ENCODE measurements at regions not wholly inside any gene's neighbourhood (a gene's known extent, or its start where the extent isn't known, plus 50 kb on each side); places are given as distances from the start of the nearest gene placed in this dataset.

- TF ChIP-seq MYC (IDR thresholded peaks at IDR 0.05; ENCODE audit: low read depth, low read length) (no peak), CTCF (IDR thresholded peaks at IDR 0.05; ENCODE audit: low read depth, low read length) (no peak)
- no peak overlapping the region for H3K4me3 ChIP-seq (ENCODE audit: low read depth, low read length)
- no peak for DNase-seq (ENCODE audit: low read depth)
These were observed 72.5 kb upstream of the SLC38A4 start for GRCh38 chr12:46898152-46898931.

- no peak for TF ChIP-seq CTCF (IDR thresholded peaks at IDR 0.05; ENCODE audit: low read depth, low read length)
- no peak for TF ChIP-seq MAX (IDR thresholded peaks at IDR 0.05; ENCODE audit: low read depth, low read length)
- no peak for TF ChIP-seq MYC (IDR thresholded peaks at IDR 0.05; ENCODE audit: low read depth, low read length)
- TF ChIP-seq POLR2A (IDR thresholded peaks at IDR 0.05; ENCODE audit: extremely low read depth, insufficient read length): no peak
- DNase-seq (ENCODE audit: low read depth): no peak
- no peak overlapping the region for H3K4me3 ChIP-seq (ENCODE audit: low read depth, low read length)
These were observed 73.2 kb upstream of the SLC38A4 start for GRCh38 chr12:46898989-46899388.

- no peak for TF ChIP-seq CTCF (IDR thresholded peaks at IDR 0.05; ENCODE audit: low read depth, low read length)
- TF ChIP-seq MAX (IDR thresholded peaks at IDR 0.05; ENCODE audit: low read depth, low read length): no peak
- TF ChIP-seq POLR2A (IDR thresholded peaks at IDR 0.05; ENCODE audit: extremely low read depth, insufficient read length): no peak
- no peak for TF ChIP-seq MYC (IDR thresholded peaks at IDR 0.05; ENCODE audit: low read depth, low read length)
- H3K4me3 ChIP-seq (ENCODE audit: low read depth, low read length): no peak overlapping the region
- no peak for DNase-seq (ENCODE audit: low read depth)
These were observed 75.1 kb upstream of the SLC38A4 start for GRCh38 chr12:46900734-46901463.

- H3K4me3 ChIP-seq (ENCODE audit: low read depth, low read length): no peak overlapping the region
- TF ChIP-seq POLR2A (IDR thresholded peaks at IDR 0.05; ENCODE audit: extremely low read depth, insufficient read length): no peak
- TF ChIP-seq CTCF (IDR thresholded peaks at IDR 0.05; ENCODE audit: low read depth, low read length): no peak
- TF ChIP-seq MYC (IDR thresholded peaks at IDR 0.05; ENCODE audit: low read depth, low read length): no peak
- TF ChIP-seq MAX (IDR thresholded peaks at IDR 0.05; ENCODE audit: low read depth, low read length): no peak
- DNase-seq (ENCODE audit: low read depth): no peak
These were observed 75.8 kb upstream of the SLC38A4 start for GRCh38 chr12:46901464-46902205.

GRCh38 chr12:46903058-46903457, 77.3 kb upstream of the SLC38A4 start:
- no peak for TF ChIP-seq MYC (IDR thresholded peaks at IDR 0.05; ENCODE audit: low read depth, low read length)
- TF ChIP-seq CTCF (IDR thresholded peaks at IDR 0.05; ENCODE audit: low read depth, low read length): no peak
- no peak for TF ChIP-seq POLR2A (IDR thresholded peaks at IDR 0.05; ENCODE audit: extremely low read depth, insufficient read length)
- TF ChIP-seq MAX (IDR thresholded peaks at IDR 0.05; ENCODE audit: low read depth, low read length): no peak
- no peak overlapping the region for H3K4me3 ChIP-seq (ENCODE audit: low read depth, low read length)
- no peak for DNase-seq (ENCODE audit: low read depth)

Measured in NB4 (cell line).